ENCODE measurements at regions not wholly inside any gene's neighbourhood (a gene's known extent, or its start where the extent isn't known, plus 50 kb on each side); places are given as distances from the start of the nearest gene placed in this dataset.

DNA sequence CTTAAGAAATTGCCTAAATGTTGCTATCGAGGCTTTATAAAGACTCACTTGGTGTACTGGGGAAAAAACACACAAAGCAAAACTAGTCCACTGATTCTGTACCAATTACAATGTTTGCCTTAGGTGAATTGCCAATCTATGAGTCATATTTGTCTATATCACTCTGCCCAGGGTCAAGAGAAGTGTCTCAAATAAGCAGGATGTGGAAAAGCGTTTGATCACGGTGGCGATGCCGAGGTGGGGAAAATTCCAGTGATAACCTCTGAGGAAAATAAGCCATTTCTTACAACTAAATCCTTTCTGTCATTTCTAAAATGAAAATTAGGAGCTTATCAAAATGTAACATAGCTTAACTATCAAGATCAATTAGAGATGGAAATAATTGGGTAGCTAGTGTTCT is 148.6 kb upstream of the DIO3 start:
- TF ChIP-seq POLR2AphosphoS5 (IDR thresholded peaks at IDR 0.05; ENCODE audit: low read depth, low read length) (no peak), POLR2A (IDR thresholded peaks at IDR 0.05; ENCODE audit: low read depth, low read length) (no peak), TAF1 (IDR thresholded peaks at IDR 0.05; ENCODE audit: borderline replicate concordance, low read depth, low read length) (no peak)

All from GM12892 (cell line).